Fibroblast of skin of left biceps (primary cell): ENCODE measurements at regions not wholly inside any gene's neighbourhood (a gene's known extent, or its start where the extent isn't known, plus 50 kb on each side); places are given as distances from the start of the nearest gene placed in this dataset.
"Not testable (repeated sequence)": the region's sequence is repeated elsewhere in the genome, so short reads cannot be mapped to it uniquely, and the experiment has no call there.

ENCODE experiments used
- DNase-seq, 2 experiments: peaks; one replicate each; pipeline ENCODE4 v3.0.0-alpha.2; 2013; ENCODE audit warnings: low read depth in 2 of 2

DNA sequence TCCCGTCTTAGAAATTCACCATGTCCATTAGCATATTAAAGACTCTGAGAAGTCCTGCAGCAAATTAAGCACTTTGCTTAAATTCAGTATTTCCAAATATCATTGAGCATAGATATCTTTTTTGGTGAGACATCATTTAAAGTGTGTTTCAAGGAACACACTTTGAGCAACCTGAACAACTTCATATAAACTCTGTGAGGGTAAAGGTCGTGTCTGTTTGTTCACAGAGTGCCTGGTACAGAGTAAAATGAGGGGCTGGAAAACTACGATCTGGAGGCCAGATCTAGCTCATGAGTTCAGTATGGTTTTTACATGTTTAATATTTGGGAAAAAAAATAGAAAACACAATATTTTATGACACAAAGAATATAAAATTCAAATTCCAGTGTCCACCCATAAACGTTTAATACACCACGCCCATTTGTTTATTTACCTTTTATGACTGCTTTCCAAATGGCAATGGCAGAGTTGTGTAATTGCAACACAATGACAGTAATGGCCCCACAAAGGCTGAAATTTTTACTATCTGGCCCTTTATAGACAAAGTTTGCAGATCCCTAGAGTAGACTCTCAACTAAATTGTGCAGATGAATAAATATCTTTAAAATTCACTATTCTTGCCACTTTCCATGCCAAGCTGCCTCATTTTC lies 67.4 kb downstream of the SNTN start:
- DNase-seq, result no peak

DNA sequence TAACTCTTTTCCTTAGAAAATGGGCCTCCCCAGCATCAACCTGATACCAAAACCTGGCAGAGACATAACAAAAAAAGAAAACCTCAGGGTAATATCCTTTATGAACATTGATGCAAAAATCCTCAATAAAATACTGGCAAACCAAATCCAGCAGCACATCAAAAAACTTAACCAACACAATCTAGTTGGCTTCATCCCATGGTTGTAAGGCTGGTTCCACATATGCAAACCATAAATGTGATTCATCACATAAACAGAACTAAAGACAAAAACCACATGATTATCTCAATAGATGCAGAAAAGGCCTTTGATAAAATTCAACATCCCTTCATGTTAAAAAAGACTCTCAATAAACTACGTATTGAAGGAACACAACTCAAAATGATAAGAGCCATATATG lies 68.5 kb downstream of the SNTN start:
- DNase-seq, result peak; percentile 37 to 49

DNA sequence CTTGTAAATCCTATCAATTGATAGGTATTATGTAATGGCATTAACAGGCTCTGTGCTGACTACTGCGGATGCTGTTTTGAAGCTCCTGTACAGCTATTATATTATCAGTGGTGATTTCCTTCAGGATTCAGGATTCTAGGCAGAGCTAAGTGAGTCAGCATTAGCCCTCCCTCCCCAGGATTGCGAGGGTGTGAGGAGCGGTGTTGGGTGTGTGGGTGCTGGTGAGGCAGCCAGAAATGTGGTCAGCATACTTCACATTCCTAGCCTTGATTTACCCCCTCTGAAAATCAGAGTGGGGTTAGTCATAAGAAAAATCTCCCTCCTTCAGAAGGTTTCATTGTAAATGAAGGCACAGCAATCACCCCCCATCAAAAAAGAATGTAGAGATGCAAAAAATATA lies 72.5 kb downstream of the SNTN start:
- peak; percentile 91 to 92 for DNase-seq

DNA sequence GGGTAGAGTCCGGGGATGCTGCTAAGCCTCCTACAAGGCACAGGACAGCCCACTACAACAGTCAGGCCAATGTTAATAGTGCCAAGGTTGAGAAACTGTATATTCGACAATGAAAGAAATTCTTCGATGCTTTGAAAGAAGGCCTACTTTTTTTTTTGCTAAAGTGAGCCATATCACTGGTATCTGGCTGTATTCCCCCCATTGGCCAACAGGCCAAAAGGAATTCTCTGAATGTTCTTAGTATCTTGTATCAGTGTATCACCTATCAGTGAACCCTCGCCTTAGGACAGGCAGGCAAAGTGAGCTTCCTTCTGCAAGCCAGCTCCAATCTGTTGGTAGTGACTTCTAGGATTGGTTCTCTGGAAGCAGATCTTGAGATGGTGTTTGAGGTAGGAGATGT lies 74.2 kb downstream of the SNTN start:
- DNase-seq, result no peak

DNA sequence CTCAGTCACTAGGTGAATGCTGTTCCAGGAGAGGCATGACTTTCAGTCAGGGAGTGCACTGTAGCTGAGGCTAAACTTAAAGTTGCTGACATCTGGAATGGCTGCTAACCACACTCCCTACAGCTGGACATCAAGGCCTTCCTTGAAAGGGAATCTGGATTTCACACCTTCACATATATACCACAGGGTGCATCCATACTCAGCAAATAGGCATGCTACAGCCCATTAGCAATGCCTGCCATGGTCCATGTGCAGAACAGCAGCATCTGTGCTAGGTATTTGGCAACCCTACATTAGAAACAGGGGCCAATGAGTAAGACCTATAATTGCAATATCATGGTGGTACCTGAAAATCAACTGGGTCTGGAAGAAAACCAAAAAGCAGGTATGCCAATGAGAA lies 74.8 kb downstream of the SNTN start:
- DNase-seq, result no peak

DNA sequence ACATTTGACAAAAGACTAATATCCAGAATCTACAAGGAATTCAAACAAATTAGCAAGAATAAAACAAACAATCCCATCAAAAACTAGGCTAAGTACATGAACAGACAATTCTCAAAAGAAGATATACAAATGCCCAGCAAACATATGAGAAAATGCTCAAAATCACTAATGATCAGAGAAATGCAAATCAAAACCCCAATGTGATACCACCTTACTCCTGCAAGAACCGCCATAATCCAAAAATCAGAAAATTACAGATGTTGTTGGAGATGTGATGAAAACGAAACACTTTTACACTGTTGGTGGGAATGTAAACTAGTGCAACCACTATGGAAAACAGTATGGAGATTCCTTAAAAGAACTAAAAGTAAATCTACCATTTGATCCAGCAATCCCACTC lies 79.4 kb downstream of the SNTN start:
- DNase-seq, result no peak

DNA sequence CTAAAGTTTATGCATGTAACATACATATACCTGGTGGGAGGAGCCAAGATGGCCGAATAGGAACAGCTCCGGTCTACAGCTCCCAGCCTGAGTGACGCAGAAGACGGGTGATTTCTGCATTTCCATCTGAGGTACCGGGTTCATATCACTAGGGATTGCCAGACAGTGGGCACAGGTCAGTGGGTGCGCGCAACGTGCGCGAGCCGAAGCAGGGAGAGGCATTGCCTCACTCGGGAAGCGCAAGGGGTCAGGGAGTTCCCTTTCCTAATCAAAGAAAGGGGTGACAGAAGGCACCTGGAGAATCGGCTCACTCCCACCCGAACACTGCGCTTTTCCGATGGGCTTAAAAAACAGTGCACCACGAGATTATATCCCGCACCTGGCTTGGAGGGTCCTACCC lies 80.8 kb downstream of the SNTN start:
- DNase-seq, result not testable (repeated sequence)

DNA sequence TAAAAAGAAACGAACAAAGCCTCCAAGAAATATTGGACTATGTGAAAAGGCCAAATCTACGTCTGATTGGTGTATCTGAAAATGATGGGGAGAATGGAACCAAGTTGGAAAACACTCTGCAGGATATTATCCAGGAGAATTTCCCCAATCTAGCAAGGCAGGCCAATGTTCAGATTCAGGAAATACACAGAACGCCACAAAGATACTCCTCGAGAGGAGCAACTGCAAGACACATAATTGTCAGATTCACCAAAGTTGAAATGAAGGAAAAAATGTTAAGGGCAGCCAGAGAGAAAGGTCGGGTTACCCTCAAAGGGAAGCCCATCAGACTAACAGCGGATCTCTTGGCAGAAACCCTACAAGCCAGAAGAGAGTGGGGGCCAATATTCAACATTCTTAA lies 82.2 kb downstream of the SNTN start:
- not testable (repeated sequence) for DNase-seq

DNA sequence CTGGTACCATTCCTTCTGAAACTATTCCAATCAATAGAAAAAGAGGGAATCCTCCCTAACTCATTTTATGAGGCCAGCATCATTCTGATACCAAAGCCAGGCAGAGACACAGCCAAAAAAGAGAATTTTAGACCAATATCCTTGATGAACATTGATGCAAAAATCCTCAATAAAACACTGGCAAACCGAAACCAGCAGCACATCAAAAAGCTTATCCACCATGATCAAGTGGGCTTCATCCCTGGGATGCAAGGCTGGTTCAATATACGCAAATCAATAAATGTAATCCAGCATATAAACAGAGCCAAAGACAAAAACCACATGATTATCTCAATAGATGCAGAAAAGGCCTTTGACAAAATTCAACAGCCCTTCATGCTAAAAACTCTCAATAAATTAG lies 82.3 kb upstream of the C3orf49 start:
- DNase-seq, result not testable (repeated sequence)

DNA sequence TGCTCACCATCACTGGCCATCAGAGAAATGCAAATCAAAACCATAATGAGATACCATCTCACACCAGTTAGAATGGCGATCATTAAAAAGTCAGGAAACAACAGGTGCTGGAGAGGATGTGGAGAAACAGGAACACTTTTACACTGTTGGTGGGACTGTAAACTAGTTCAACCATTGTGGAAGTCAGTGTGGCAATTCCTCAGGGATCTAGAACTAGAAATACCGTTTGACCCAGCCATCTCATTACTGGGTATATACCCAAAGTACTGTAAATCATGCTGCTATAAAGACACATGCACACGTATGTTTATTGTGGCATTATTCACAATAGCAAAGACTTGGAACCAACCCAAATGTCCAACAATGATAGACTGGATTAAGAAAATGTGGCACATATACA lies 80.5 kb upstream of the C3orf49 start:
- DNase-seq, result not testable (repeated sequence)

DNA sequence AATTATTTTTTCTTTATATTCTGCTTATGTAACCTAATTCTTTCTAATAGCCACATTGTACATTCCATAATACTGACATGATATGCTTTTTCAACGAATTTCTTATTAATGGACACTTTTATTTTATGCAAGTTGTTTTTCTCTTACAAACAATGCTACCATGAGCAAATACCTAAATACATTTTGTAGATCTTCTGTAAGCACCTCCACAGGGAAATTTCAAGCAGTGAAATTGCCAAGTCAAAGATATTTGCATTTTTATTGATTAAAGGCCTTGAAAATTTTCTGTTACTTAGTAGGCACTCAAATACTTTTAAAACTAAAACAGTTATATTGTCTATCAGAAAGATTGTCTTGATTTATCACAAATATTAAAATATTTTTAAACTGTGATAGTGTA lies 79.6 kb upstream of the C3orf49 start:
- DNase-seq, result no peak

DNA sequence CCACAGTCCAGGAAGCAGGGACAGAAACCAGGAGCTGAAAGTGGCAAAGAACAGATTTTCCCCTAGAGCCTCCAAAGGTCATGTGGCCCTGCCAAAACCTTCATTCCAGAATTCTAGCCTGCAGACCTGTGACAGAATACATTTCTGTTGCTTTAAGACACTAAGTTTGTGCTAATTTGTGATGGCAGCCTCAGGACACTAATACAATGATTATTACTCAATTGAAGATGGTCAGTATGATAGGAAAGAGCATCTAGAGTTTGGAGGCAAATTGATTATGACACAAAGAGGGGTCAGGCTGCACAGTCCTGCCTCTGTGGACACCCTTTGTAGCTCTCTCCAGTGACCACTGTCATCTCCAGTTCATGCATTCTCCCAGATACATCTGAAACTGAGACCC lies 79.0 kb upstream of the C3orf49 start:
- no peak for DNase-seq

DNA sequence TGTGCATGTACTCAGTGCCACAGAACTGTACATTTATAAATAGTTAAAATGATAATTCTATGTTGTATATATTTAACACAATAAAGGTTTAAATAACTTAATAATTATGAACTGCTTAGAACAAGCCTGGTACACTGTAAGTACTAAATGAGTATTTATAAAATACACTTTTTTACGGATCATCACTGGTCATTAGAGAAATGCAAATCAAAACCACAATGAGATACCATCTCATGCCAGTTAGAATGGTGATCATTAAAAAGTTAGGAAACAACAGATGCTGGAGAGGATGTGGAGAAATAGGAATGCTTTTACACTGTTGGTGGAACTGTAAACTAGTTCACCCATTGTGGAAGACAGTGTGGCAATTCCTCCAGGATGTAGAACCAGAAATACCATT lies 74.4 kb upstream of the C3orf49 start:
- DNase-seq, result not testable (repeated sequence)

DNA sequence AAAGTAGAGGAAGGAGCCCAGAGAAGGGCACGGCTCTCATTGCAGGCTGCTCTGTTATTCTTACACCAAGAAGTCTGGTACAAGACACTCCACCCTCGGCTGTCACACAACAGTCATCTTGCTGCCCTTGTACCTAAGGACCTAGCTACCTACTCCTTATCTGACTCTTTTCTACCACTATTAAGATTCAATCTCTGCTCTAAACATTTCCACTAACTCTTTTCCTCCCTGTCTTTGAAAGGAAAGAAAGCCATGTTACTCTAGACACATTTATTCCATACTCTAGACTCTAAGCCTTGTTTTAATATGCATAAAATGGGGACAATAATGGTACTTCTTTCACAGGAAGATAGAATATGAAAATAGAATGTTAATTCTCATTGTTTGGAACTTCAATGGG lies 73.3 kb upstream of the C3orf49 start:
- no peak for DNase-seq

DNA sequence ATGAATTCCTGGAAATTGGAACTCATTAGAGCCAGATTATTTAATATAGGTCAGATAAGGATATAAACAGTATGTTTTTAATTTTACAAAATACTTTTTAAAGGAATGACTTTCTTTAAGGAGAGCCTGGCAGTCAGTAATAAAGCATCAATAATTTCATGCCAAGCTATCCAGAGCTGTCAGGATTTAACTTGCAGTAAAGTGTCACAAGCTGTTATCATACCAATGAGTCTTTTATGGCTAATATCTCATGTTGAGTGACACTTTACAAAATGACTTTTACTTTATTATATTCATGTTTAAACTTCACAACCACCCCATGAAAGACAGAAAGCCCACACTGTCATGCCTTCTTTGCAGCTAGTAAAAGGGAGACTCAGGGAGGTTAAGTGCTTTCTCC lies 72.9 kb upstream of the C3orf49 start:
- no peak for DNase-seq

DNA sequence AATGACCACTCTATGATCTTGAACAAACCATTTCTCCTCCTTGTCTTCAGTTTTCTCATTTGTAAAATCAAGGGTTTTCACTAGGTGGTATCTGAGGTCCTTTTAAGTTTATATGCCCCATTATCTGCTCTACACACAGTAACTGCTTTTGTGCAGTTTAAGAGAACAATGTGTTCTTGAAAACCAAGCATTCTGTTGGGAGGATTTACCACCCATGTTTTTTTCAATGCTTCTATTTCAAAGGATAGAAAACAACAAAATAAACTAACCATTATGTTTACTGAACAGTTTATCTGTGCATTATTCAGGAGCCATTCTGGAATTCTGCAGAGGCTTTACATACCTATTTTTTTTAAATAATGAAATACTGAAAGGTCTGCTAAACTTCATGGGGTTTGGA lies 67.6 kb upstream of the C3orf49 start:
- no peak for DNase-seq

DNA sequence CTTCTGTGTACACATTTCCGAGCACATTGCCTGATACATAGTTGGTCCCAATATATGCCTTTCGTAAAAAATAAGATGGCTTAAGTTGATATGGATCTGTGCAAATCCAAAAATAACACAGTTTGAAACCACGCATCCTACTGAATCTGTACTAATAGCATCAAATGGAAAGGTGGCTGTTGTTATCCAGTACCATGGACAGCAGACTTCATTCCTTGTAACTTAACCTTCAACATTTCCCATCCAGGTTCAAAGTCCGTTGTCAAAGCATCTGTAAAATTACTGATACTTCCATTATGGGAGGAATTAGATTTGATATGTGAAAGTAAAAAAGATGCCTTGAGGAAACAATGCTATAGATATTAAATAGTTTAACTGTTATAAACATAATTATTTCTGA lies 65.5 kb upstream of the C3orf49 start:
- no peak for DNase-seq

DNA sequence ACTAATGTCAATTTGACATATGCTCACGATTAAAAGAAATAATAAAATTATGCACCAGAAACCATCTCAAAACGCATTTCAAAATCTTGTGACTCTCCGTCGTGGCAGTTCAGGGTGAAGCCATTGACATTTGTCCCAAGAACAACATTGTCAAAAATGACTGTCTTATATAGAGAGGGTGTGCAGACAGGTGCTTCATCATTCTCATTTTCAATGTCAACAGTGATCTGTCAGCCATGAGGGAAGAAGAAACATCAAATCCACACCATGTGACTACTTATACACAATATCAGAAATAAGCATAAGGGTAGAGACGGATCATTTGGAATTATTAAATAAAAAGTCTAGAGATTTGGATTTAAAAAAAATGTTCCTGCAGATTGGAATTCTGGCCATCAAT lies 65.1 kb upstream of the C3orf49 start:
- DNase-seq, result no peak

DNA sequence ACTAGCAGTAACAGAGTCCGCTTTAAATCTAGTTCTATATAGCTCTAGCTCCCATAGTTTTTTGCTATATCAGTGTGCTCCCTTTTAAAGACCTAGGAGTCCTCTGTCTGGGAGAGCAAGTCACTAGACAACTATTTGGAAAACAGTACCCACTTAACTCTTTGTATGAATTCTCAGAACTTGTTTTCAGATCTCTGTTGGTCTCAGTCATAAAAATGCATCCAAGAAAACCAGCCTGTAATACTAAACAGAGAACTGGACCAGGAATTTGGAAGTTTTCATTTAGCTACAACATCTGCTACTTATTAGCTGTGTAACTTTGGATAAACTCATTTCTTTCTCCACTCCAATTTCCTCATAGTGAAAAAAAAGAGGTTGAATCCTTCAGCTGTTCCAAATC lies 56.9 kb upstream of the C3orf49 start:
- peak; percentile 76 to 86 for DNase-seq

DNA sequence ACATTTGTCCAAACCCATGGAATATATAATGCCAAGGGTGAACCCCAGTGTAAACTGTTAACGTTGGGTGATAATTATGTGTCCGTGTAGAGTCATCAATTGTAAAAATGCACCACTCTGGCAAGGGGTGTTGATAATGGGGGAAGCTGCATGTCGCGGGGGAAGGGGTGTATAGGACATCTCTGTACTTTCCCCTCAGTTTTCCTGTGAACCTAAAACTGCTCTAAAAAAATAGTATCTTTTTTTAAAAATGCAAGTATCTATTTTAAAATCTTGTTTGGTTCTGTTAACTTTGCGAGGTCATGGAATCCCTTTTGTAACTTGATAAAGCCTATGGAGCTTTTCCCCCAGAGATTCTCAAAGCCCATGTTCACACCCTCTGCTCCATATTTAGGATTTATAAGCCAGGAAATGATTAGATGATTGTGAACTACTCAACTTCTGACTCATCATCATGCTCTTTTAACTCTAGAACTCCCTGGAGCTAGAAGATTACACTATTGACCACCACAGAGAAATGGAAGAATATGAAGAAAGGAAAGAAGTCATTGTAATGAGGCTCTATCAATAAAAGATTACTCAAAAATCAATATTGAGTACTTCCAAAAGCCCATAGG lies 56.1 kb upstream of the C3orf49 start:
- peak; percentile 59 to 64 for DNase-seq

DNA sequence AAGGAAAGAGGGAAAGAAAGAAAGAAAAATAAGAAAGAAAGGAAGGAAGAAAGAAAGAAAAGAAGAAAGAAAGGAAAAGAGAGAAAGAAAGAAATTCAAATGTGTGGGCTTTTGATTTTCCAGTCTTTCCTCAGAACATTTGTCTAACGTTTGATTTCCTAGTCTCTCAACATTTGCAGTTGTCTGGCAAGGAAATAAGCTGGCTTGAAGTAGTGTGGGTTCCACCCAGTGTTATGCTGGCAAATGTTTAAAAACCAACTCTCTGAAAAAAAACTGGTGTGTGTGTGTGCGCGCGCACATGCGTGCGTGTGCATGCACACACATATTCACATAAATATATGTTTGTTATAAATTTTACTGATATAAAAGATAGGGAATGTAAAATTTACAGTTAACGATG lies 54.6 kb upstream of the C3orf49 start:
- no peak for DNase-seq

DNA sequence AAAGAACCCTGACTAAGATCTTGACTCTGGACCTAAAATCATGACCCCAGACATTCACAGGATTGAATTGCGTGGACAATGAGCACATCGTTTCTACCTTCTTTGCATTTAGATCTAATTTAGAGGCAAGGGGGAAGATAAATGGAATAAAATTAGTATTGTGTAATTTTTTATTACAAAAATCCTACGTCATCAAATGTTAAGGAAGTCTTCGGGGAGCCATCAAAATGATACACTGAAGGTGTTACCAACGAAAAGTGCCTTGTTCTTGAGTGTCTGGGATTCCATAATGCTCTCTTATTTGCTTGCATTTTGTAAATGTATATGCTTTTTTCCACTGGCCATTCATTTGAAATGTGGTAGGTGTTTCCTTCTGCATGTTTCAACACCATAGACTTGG lies 52.8 kb upstream of the C3orf49 start:
- DNase-seq, result no peak

DNA sequence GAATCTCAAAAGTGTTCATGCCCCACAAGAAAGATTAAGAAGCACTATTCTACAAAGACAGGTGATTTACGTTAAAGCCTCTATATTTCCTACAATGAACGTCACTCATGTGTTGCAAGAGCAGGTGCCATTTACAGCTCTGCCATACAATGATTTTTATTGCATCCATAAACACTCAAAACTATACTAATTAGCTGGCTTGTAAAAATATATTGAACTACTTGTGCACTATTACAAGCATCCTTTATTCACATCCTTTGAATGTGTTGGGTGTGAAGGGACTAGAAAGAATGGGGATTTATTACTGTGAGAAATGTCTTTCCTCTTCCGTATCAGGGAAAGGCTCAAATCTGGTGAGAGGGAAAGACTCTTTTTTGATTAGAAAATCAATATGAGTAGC lies 50.7 kb upstream of the C3orf49 start:
- no peak for DNase-seq

DNA sequence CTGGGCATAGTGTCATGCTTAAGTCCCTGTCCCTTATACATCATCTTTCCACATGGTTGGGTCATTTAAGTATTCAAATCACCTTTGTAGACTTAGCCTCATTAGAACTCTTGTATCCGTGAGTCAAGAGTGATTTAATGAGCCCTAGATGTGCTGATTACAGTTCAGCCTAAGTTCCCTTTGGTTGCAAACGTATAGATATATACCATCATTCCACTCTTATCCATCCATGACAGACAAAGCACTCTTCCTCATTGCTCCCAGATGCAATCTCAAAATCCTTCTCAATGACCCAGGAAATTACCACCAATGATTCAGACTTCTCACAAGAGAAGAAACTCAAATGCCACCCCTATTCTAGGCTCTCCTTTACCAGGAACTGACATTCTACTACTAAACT lies 50.2 kb upstream of the C3orf49 start:
- no peak for DNase-seq
